Heart left ventricle (tissue), 16 donors: ENCODE measurements at regions not wholly inside any gene's neighbourhood (a gene's known extent, or its start where the extent isn't known, plus 50 kb on each side); places are given as distances from the start of the nearest gene placed in this dataset.

ENCODE experiments used
- ATAC-seq, 4 donors: fragments of 200-7000 bp; cut with Tn5 transposase; one replicate each; pipeline ENCODE4 v1.9.1; 2020 to 2022; ENCODE audit warnings: moderate library complexity in 4 of 4, mild to moderate bottlenecking in 3 of 4, moderate number of reproducible peaks in 1 of 4
- DNase-seq, 5 donors: peaks; one replicate each; pipeline ENCODE4 v3.0.0-alpha.2; 2020
- H3K27ac ChIP-seq, 12 donors: fragments of 200-600 bp; sonication (generic) in 4 of 12; one replicate each; pipeline versions ENCODE4 v1.5.0 to v1.8.0; 2016 to 2022; ENCODE audit warnings: mild to moderate bottlenecking in 2 of 12
- H3K27me3 ChIP-seq, 9 donors: fragments of 200-600 bp; sonication (generic) in 2 of 9; one replicate each; pipeline versions ENCODE4 v1.5.1 to v1.8.0; 2016 to 2022; ENCODE audit warnings: mild to moderate bottlenecking in 3 of 9
- H3K36me3 ChIP-seq, 9 donors: fragments of 200-600 bp; sonication (generic) in 2 of 9; one replicate each; pipeline versions ENCODE4 v1.5.0 to v1.8.0; 2018 to 2022; ENCODE audit warnings: mild to moderate bottlenecking in 2 of 9
- H3K4me1 ChIP-seq, 12 donors: fragments of 200-600 bp; sonication (generic) in 4 of 12; one replicate each; pipeline versions ENCODE4 v1.5.0 to v1.8.0; 2016 to 2022; ENCODE audit warnings: mild to moderate bottlenecking in 3 of 12
- H3K4me3 ChIP-seq, 12 donors: fragments of 200-600 bp; sonication (generic) in 4 of 12; one replicate each; pipeline versions ENCODE4 v1.5.0 to v1.8.0; 2017 to 2022; ENCODE audit warnings: mild to moderate bottlenecking in 9 of 12, moderate library complexity in 4 of 12
- H3K9me3 ChIP-seq, 12 donors: fragments of 200-600 bp; sonication (generic) in 4 of 12; one replicate each; pipeline versions ENCODE4 v1.5.0 to v1.8.0; 2016 to 2022; ENCODE audit warnings: mild to moderate bottlenecking in 1 of 12
- POLR2A ChIP-seq, 2 donors: fragments of 450-650 bp; IDR thresholded peaks; one replicate each; pipeline ENCODE4 v1.6.1; 2017; ENCODE audit warnings: antibody characterized with exemption in 2 of 2, mild to moderate bottlenecking in 2 of 2, moderate library complexity in 2 of 2
- WGBS, 4 donors: extraction: QIAGEN DNeasy Blood & Tissue Kit in 2 of 4; methylation state at CpG; one replicate each; pipeline versions ENCODE4 v1.1.5 to v1.1.7; 2013 to 2018; 5-methylcytosine and 5-hydroxymethylcytosine counted together
- intact Hi-C, 10 donors: fragments of 100-400 bp; cut with DNase I; formaldehyde crosslinking; loops; one replicate each; pipeline versions ENCODE4 v1.11.1 to v1.14.2; 2022
- TF ChIP-seq, protein P1 (sequence below), 12 donors: fragments of 200-600 bp; sonication (generic) in 4 of 12; IDR thresholded peaks; one replicate each; pipeline versions ENCODE4 v1.5.0 to v1.8.0; 2018 to 2022; ENCODE audit warnings: antibody characterized with exemption in 12 of 12, mild to moderate bottlenecking in 5 of 12
- donor health status: ischemic (EF 13 %, LVEDD 7.1; RV severe dilation, severe dysfunction).
- donor health status: healthy with polysubstance abuse.
- donor health status: DM: no; HTN: yes; CAD: no.
- donor health status: DM: no; HTN: no; CAD: no.
- donor health status: ischemic (EF 25% LVEDD 6.9; RV normal size, moderate dysfunction).
- donor health status: ischemic (EF 25% LVEDD 5.7; RV mildly dilated, moderate dysfunction).
- donor health status: healthy.
- donor health status: DM: yes; HTN: yes; CAD: no.
- donor health status: ischemic (EF 35%, LVEDD 5.7; RV mildly dilated, moderate dysfunction).
- donor health status: nonischemic (EF 11% LVEDD 7.7; RV severe dilation, severe dysfunction).
- donor health status: DM: yes; HTN: yes; CAD: no.
- donor health status: PGD.
- donor health status: ischemic (EF 29% LVEDD 5.4; RV normal size, mild dysfunction).
- donor health status: nonischemic (EF 23%, LVEDD 6.1; RV moderate dilation, normal function).

GRCh38 chr18:67621906-67622305, 105.4 kb upstream of the DSEL start:
- H3K27me3 ChIP-seq = no peaks in the 10 kb centered on the region
- intact Hi-C loops = no loop called here
- TF ChIP-seq, protein P1, sequence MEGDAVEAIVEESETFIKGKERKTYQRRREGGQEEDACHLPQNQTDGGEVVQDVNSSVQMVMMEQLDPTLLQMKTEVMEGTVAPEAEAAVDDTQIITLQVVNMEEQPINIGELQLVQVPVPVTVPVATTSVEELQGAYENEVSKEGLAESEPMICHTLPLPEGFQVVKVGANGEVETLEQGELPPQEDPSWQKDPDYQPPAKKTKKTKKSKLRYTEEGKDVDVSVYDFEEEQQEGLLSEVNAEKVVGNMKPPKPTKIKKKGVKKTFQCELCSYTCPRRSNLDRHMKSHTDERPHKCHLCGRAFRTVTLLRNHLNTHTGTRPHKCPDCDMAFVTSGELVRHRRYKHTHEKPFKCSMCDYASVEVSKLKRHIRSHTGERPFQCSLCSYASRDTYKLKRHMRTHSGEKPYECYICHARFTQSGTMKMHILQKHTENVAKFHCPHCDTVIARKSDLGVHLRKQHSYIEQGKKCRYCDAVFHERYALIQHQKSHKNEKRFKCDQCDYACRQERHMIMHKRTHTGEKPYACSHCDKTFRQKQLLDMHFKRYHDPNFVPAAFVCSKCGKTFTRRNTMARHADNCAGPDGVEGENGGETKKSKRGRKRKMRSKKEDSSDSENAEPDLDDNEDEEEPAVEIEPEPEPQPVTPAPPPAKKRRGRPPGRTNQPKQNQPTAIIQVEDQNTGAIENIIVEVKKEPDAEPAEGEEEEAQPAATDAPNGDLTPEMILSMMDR (IDR thresholded peaks at IDR 0.05) = no peak
- no peak for TF ChIP-seq POLR2A (IDR thresholded peaks at IDR 0.05)
- DNase-seq (no peak), ATAC-seq (no peak)
- H3K4me1 ChIP-seq = no peaks in the 10 kb centered on the region
- H3K9me3 ChIP-seq = no peaks in the 10 kb centered on the region
- no peak overlapping the region for H3K27ac ChIP-seq
- no peaks in the 10 kb centered on the region for H3K36me3 ChIP-seq
- 73 to 85% (median 80%) methylated on average over 1 of the region's 1 CpG for WGBS, 4 donors
- no peak overlapping the region for H3K4me3 ChIP-seq

DNA sequence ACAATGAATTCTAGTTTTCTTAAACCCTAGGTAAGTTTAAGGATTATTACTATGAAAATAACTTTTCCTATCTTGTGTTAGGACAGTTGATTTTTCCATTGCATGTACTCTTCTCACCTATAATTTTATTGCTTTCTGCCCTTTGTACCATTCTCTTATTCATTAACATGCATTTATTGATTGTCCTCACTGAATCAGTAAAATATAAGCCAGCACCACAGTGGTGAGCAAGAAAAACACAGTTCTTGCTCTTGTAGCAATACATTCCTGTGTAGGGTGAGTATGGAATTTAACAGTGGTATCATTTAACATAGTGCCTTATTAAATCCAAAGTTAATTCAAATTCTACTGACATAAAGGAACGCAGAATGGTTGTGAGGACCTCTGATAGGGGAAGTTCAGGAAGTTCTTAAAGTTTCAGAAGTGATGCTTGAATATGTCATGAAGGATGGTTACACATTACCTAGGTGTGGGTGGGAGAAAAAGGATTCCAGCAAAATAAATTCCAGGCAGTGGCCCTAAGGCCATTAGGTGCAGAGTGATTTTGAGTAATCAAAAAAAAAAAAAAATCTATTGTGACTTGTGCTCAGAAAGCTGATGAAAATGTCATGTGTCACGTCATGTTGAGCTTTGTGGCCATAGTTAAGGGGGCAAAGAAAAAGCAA, 104.7 kb upstream of the DSEL start:
- 60 to 73% (median 71%) methylated on average over 2 of the region's 2 CpGs for WGBS, 4 donors
- Histone ChIP-seq H3K36me3 (no peaks in the 10 kb centered on the region), H3K9me3 (no peaks in the 10 kb centered on the region), H3K27me3 (no peaks in the 10 kb centered on the region), H3K27ac (no peak overlapping the region), H3K4me3 (no peak overlapping the region), H3K4me1 (no peaks in the 10 kb centered on the region)
- ATAC-seq (no peak), DNase-seq (no peak)
- intact Hi-C loops = no loop called here
- TF ChIP-seq POLR2A (IDR thresholded peaks at IDR 0.05) = no peak
- TF ChIP-seq, protein P1 (IDR thresholded peaks at IDR 0.05) = no peak

DNA sequence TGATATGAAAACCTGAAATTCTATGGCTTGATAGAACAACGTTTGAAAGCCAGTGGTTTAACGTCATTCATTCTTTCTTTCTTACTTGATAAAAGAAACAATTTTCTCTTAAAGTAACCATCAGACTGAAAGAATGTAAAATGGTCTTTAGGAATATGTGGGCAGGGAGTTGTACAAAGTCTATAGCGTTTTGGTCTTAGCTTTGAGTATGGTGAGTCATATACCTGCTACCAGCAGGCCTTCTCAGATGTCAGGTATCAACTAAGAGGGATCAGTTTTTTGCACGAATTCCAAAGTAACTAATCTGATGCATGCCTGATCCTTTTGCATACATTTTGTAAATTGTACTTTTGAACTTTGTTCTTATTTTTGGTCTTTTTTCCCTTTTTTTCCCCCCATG, 101.5 kb upstream of the DSEL start:
- Histone ChIP-seq H3K9me3 (no peaks in the 10 kb centered on the region), H3K4me1 (no peaks in the 10 kb centered on the region), H3K27me3 (no peaks in the 10 kb centered on the region), H3K27ac (no peak overlapping the region), H3K36me3 (no peaks in the 10 kb centered on the region), H3K4me3 (no peak overlapping the region)
- TF ChIP-seq, protein P1 (IDR thresholded peaks at IDR 0.05) = no peak
- no peak for TF ChIP-seq POLR2A (IDR thresholded peaks at IDR 0.05)
- WGBS, 4 donors = 77 to 83% (median 79%) methylated on average over 4 of the region's 4 CpGs
- no peak for ATAC-seq
- no peak for DNase-seq
- intact Hi-C loops = no loop called here

- no peaks in the 10 kb centered on the region for H3K4me1 ChIP-seq
- DNase-seq (no peak), ATAC-seq (no peak)
- TF ChIP-seq, protein P1 (IDR thresholded peaks at IDR 0.05) = no peak
- no peak for TF ChIP-seq POLR2A (IDR thresholded peaks at IDR 0.05)
- no peaks in the 10 kb centered on the region for H3K27me3 ChIP-seq
- no peak overlapping the region for H3K4me3 ChIP-seq
- no peaks in the 10 kb centered on the region for H3K36me3 ChIP-seq
- H3K27ac ChIP-seq = no peak overlapping the region
- 83 to 91% (median 86%) methylated on average over 3 of the region's 3 CpGs for WGBS, 4 donors
- intact Hi-C loops = no loop called here
- peaks cover 0 to 6% (median 0%) of the 10 kb centered on the region in 12 donors for H3K9me3 ChIP-seq
Observed at GRCh38 chr18:67615876-67616275, 99.4 kb upstream of the DSEL start.
